Ureter (tissue), 1 donor: ENCODE measurements at regions not wholly inside any gene's neighbourhood (a gene's known extent, or its start where the extent isn't known, plus 50 kb on each side); places are given as distances from the start of the nearest gene placed in this dataset.

Source experiments
- DNase-seq: peaks from one replicate; pipeline ENCODE4 v3.0.0-alpha.2; 2020; ENCODE audit warnings: low spot score
- donor health status: DM: yes; HTN: yes; CAD: no.

DNA sequence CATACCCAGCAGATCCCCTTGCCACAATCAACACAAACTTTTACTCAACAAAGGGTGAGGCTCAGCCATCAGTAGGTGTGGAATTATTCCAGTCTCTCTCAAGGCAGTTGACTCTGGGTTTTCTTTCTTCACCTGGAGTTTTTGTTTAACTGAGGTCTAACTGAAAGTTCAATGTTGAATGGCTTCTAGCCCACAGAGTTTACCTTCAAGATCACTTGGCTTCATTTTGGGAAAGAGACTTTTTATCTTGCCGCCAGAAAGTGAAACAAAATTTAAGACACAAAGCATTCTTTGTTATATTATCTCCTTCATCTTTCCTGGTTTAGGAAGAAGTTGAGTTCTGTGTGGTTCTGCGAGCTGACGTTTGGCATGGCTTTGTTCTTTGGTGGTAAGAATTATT, 83.8 kb upstream of the RASGEF1B start:
- DNase-seq, result no peak

DNA sequence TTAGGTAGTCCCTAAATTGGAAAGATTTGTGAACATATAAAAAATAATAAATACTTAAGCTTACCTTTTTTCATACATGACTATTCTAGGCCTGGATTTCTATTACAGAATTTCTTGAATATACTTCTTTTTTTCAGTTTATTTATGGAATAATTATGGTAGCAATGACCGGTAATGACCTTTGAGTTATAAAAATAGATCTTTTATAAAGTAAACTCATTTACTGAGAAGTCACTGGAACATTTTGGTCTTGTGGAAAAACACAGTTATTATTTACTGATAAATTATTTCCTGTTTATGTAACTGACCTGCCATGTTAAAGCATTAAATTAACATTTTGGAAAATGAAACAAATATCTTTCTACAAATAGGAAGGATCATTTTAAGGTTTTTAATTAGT, 80.4 kb upstream of the RASGEF1B start:
- DNase-seq, result no peak

DNA sequence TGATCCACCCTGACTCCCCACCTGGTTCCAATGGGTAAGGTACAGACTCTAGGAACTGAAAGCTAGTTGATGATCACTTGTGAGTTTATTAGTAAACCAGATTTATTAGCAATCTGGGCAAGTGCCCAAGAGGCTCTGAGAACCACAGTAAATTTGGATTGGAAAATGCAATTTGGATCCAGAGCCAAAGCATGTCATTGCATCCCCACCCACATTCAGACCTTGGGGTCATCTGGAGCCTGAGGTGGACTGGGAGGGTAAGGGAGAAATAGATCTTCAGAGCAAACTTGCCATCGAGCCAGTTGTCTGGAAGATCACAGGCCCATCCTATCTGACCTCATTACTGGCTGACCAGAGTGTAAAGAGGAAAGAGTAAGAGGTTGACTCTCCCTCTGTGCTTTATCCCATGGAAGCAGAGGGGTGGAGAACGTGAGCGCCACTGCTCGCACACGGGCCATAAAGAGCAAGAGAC, 78.7 kb upstream of the RASGEF1B start:
- DNase-seq, result no peak

DNA sequence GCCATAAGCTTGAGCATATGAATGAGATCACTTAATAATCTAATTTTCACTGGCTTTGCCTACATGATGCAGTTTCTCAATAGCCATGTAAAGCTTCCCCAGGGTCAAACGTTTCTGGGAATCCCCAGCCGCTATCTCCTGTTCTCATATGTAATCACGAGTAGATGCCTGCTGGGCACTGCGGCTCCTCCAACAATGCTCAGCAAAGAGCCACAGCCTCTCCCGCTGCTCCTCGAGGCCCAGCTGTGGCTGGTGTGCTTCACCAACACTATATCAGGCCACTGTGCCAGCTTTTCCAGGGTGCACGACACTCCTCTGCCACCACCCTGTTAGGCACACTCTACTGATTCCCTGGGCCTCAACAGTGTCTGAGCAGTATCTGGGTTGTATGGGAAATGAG, 78.3 kb upstream of the RASGEF1B start:
- no peak for DNase-seq

DNA sequence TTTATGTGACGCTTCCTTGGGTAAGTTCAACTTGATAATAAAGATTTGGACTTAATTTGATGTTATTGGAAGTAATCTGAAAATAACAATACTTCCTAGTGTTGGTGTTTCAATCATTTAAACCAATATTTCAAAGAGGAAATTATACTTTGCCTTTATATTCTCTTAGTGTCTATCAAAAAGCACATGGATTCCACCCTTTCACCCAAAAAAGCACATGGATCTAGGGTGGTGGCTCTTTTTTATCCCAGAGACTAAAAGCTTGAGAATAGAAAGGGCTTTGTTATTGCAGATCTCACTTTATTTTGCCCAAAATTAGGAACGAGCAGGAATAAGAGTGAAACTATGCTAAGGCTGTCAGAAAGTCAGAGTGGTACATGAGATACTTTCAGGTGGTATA, 75.1 kb upstream of the RASGEF1B start:
- DNase-seq, result no peak

DNA sequence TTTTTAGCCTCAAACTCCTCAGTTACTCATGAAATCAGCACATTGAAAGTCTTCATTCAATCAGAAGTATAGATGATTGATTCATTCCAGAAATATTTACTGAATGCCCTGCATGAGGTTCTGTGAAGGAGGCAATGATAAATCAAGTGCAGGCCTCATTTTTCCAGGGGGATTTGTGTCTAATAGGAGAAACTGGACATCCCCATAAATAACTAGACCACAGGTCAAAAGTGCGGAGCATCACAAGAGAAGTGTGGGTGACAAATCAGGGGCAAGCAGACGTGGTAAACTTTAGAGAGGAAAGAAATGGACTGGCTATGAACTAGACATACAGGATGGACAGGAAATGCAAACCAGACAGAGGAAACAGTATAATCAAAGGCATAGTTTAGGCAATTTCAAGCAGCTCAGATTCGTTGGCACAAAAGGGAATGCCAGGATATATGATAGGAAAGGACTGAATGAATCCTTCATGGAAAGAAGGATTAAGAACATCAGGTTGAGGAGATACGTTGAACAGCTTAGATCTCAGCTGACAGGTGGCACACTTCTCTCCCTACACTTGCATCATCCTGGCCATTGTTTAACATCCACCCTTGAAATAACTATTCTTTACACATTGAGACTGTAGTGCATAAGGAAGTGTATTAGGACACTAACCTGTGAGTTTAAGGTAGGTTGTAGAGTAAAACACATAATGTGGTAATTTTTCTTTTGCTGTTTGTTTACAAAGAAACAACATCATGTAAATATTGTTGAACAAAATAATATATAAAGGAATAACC, 69.6 kb upstream of the RASGEF1B start:
- no peak for DNase-seq

DNA sequence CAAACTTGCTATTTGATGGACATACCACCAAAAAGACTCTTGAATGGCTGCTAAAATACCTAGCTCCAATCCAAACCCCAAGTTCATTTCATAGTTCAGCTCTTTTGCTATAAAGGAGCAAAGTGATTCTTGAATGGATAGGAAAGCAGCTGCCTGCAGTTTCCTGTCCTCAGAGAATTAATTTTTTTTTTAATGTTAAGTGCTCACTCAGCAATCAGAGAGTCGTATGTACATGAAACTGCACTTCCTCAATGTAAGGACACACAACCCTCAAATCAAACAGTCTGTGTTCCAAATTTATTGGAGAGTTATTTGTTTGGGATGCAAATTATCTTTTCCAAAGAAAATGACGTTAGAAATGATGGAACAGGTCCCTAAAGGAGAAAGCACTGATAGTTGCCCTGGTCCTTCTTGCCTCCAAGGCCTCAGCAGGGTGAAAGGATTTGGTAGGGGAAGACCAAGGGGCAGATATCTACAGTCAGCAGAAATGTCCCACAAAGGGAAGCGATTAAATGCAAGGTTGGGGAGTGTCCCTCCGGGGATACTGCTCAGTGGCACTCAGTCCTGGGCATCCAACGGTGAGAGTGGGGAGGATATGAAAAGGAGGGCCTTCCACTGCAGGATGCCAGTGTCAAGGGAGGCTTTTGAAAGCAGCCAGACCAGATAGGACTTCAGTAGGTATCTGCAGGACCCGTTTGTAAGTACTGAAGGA, 67.2 kb upstream of the RASGEF1B start:
- no peak for DNase-seq

DNA sequence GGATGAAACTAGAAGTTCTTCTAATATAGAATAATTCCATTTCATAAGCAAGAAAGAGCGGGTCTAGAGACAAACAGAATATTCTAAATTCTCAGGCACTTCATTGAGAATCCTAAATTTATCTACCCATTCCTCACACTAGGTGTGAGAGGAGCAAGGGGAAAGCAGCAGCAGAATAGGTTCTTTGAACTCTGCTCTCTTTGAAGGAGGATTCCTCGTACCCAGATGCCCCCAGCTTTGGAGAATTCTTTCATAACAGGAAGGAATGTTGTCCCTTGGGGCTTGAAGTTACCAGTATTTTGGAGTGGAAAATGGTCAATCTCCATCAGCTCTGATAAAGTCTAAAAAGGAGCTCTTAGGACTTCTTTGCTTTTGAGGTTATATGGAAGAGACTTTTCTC, 59.7 kb upstream of the RASGEF1B start:
- no peak for DNase-seq

DNA sequence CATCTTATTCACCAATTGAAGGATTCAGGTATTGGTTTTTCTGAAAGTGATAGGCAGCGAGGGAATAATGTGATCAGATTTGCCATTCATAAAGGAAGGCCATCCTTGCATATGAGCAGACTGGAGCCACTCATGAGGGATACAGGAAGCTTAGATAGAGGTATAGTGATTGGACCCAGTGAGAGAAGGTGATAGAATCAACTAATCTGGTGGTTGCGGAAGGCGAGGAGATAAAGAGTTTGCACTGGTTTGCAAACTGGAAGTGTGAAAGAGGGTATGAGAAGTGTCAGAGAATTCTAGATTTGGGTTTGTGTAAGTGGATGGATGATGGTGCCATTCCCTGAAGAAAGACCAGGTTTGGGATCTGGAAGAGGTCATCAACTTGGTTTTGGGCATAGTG, 57.3 kb upstream of the RASGEF1B start:
- DNase-seq, result no peak

DNA sequence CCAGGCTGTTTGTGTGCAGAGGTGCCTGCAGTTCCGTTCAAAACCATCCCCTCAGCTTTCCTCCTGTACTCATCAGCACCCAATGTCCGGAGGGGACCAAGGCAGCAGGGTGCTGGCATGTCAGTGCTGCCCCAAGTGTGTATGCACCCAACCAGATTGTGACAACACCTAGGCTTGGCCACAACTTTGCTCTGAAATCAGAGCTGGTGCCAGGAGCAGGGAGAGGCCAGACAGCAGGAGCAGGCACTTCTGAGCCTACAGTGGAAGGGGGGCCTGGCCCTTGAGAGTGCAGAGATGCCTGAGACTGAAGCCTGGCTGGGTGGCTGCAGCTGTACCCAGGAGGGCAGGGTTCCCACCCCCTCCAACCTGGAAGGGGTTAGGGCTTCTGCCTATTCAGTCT, 56.5 kb upstream of the RASGEF1B start:
- no peak for DNase-seq

DNA sequence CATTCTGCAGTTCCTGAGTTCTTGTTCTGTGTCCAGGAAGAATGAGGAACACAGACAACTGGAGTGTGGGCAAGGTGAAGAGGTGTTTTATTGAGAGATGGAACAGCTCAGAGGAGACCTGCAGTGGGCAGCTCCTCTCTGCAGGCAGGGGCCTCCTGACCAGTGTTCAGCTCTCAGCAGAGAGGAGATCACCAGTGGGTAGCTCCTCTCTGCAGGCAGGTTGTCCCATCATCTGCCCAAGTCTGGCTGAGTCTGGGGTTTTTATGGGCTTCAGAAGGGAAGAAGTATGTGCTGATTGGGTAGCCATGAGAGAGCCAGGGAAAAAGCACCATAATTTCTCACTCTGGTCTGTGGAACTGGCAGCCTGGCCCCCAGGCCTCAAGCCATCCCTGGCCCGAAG, 56.0 kb upstream of the RASGEF1B start:
- no peak for DNase-seq

DNA sequence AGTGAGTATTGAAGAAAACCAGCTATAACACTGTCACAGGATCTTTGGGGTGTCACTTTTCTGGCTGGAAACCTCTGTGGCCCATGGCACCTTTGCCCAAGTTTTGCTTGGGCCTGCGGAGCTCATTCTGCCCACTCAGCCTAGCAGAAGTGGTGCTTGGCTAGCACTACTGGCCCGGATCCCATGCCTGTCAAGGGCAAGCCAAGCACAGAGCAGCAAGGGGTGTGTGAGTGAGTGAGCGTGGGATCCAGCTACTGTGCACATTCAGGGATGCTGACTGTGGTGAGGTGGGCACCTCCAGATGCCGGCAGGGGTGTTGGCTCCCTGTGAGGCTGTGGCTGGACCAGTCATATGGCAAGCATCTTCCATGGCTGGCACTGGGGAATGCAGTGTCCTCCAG, 55.4 kb upstream of the RASGEF1B start:
- DNase-seq, result no peak

DNA sequence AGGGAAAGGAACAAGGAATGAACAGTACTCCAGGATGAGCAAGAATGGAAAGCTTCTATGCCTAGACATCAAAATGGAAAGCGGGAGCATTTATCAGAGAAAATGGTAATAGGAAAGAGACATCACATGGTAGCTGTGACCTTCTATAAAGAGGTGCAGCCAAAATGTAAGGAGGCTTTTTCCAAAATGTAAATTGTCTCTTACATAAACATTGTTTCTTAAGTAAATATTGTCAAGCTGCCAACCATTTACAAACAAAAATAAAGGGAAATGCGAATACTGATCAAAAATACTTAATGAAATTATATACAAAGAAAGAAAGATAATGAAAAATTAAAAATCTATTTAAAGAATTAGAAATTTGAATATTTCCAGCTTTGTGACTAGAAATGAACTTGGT, 55.0 kb upstream of the RASGEF1B start:
- no peak for DNase-seq

DNA sequence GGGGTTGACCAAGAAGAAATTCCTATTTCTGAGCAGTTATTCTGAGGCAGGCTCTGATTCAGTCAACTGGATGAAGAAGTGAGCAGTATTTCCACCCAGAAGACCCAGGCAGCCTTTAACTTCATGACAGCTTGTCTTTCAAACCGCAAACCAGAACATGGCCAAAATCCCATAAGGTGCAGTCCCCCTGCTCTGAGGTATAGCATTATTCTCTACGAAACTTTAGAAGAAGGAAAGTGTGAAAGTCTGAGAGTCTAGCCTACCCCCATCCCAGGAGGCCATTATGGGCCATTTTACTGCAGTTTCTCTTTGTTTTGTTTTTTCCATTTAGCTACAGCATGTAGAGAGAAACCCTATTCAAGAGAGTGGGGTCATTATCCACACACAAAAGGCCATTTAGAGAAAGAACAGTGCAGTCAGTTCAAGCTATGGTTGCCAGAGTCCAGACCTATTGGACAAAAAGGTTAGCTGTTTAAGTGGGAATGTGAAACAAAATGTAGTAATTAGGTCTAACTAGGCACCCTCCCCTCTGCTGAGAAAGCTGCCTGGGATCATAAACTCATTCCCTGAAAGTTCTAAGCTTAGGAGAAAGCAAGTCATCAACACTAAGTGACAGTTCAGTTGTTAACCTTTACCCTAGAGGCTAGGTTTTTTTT, 52.1 kb upstream of the RASGEF1B start:
- DNase-seq, result no peak

DNA sequence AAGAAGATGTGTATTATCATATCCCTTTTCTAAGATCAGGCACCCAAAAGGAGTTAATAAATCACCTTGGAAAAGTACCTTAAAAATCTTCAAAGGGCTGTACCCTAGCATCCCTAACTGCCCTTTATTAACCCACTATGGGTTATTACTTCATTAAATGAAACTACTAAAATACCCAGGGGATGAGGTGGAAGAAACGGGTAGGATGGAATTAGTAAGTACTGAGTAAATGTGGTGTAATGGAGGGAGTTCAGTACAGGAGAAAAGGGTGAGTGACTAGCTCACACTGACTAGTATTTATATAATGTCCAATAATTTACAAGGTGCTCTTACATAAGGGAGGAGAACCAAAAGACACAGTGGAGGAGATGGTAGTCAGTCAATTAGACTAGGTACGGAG, 51.0 kb upstream of the RASGEF1B start:
- no peak for DNase-seq

DNA sequence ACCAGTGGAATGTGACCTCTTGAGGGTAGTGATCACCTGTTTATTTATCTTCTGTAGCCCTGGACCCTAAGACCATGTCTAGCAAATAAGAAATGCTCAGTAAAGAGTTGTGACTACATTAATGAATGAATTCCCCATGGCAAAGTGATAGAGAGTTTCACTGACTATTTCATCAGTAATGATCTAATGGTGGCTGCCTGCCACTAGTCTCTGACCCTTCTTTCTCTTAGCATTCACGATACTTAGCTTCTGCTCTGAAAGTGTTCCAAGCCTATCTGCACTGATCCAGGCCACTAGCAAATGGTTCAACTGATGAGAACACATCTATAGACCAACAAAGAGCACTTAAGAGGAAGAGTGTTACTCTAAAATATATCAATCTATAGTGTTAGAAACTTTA, 50.0 kb upstream of the RASGEF1B start:
- DNase-seq, result no peak
